ENCODE measurements at regions not wholly inside any gene's neighbourhood (a gene's known extent, or its start where the extent isn't known, plus 50 kb on each side); places are given as distances from the start of the nearest gene placed in this dataset.

DNA sequence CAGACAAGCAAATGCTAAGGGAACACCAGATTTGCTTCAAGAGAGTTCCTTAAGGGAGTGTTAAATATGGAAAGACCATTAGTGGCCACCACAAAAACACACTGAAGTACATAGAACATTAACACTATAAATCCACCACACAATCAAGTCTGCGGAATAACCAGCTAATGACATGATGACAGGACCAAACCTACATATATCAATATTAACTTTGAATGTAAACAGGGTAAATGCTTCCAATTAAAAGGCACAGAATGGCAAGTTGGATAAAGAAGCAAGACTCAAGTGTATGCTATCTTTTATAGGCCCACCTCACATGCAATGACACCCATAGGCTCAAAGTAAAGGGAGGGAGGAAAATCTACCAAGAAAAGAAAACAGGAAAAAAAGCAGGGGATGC, 291.3 kb downstream of the COG6 start:
- TF ChIP-seq, protein P1, sequence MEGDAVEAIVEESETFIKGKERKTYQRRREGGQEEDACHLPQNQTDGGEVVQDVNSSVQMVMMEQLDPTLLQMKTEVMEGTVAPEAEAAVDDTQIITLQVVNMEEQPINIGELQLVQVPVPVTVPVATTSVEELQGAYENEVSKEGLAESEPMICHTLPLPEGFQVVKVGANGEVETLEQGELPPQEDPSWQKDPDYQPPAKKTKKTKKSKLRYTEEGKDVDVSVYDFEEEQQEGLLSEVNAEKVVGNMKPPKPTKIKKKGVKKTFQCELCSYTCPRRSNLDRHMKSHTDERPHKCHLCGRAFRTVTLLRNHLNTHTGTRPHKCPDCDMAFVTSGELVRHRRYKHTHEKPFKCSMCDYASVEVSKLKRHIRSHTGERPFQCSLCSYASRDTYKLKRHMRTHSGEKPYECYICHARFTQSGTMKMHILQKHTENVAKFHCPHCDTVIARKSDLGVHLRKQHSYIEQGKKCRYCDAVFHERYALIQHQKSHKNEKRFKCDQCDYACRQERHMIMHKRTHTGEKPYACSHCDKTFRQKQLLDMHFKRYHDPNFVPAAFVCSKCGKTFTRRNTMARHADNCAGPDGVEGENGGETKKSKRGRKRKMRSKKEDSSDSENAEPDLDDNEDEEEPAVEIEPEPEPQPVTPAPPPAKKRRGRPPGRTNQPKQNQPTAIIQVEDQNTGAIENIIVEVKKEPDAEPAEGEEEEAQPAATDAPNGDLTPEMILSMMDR (IDR thresholded peaks at IDR 0.05): no peak
- TF ChIP-seq POLR2A (IDR thresholded peaks at IDR 0.05) (no peak), EP300 (IDR thresholded peaks at IDR 0.05) (no peak)
